ENCODE measurements at regions not wholly inside any gene's neighbourhood (a gene's known extent, or its start where the extent isn't known, plus 50 kb on each side); places are given as distances from the start of the nearest gene placed in this dataset.

- Histone ChIP-seq H3K4me3 (ENCODE audit: low read depth, low read length) (no peak overlapping the region), H3K27ac (no peak overlapping the region), H3K27me3 (replicated peaks) (no peaks in the 10 kb centered on the region), H3K36me3 (replicated peaks) (no peaks in the 10 kb centered on the region)
- no peak for DNase-seq
- no peak for TF ChIP-seq CTCF (IDR thresholded peaks at IDR 0.05; ENCODE audit: low read depth, low read length, missing control alignments)
- in situ Hi-C loops (cut with HindIII; ENCODE audit: low pct_ligation_motif_present, low sequenced_read_pairs): no loop called here
Observed at GRCh38 chr18:64851726-64852125, 702.8 kb upstream of the LINC00305 start.

- no peak for DNase-seq
- in situ Hi-C loops (cut with HindIII; ENCODE audit: low pct_ligation_motif_present, low sequenced_read_pairs): no loop called here
- Histone ChIP-seq H3K27me3 (replicated peaks) (no peaks in the 10 kb centered on the region), H3K4me3 (ENCODE audit: low read depth, low read length) (no peak overlapping the region), H3K36me3 (replicated peaks) (no peaks in the 10 kb centered on the region), H3K27ac (no peak overlapping the region)
- no peak for TF ChIP-seq CTCF (IDR thresholded peaks at IDR 0.05; ENCODE audit: low read depth, low read length, missing control alignments)
Observed at GRCh38 chr18:64850791-64851190, 701.9 kb upstream of the LINC00305 start.

- H3K27ac ChIP-seq: no peak overlapping the region
- in situ Hi-C loops (cut with HindIII; ENCODE audit: low pct_ligation_motif_present, low sequenced_read_pairs): no loop called here
- no peak overlapping the region for H3K4me3 ChIP-seq (ENCODE audit: low read depth, low read length)
- DNase-seq: no peak
- no peak for TF ChIP-seq CTCF (IDR thresholded peaks at IDR 0.05; ENCODE audit: low read depth, low read length, missing control alignments)
- H3K27me3 ChIP-seq (replicated peaks): no peaks in the 10 kb centered on the region
- H3K36me3 ChIP-seq (replicated peaks): no peaks in the 10 kb centered on the region
Observed at GRCh38 chr18:64840911-64841701, 692.2 kb upstream of the LINC00305 start.

- H3K27me3 ChIP-seq (replicated peaks): no peaks in the 10 kb centered on the region
- TF ChIP-seq CTCF (IDR thresholded peaks at IDR 0.05; ENCODE audit: low read depth, low read length, missing control alignments): no peak
- no peaks in the 10 kb centered on the region for H3K36me3 ChIP-seq (replicated peaks)
- in situ Hi-C loops (cut with HindIII; ENCODE audit: low pct_ligation_motif_present, low sequenced_read_pairs): no loop called here
- no peak overlapping the region for H3K27ac ChIP-seq
- no peak for DNase-seq
- no peak overlapping the region for H3K4me3 ChIP-seq (ENCODE audit: low read depth, low read length)
Observed at GRCh38 chr18:64810354-64810753, 661.5 kb upstream of the LINC00305 start.

- TF ChIP-seq CTCF (IDR thresholded peaks at IDR 0.05; ENCODE audit: low read depth, low read length, missing control alignments): no peak
- H3K27ac ChIP-seq: no peak overlapping the region
- in situ Hi-C loops (cut with HindIII; ENCODE audit: low pct_ligation_motif_present, low sequenced_read_pairs): no loop called here
- H3K4me3 ChIP-seq (ENCODE audit: low read depth, low read length): no peak overlapping the region
- no peaks in the 10 kb centered on the region for H3K27me3 ChIP-seq (replicated peaks)
- no peaks in the 10 kb centered on the region for H3K36me3 ChIP-seq (replicated peaks)
- DNase-seq: no peak
Observed at GRCh38 chr18:64809801-64810200, 660.9 kb upstream of the LINC00305 start.

- H3K27ac ChIP-seq: no peak overlapping the region
- H3K4me3 ChIP-seq (ENCODE audit: low read depth, low read length): no peak overlapping the region
- H3K27me3 ChIP-seq (replicated peaks): no peaks in the 10 kb centered on the region
- in situ Hi-C loops (cut with HindIII; ENCODE audit: low pct_ligation_motif_present, low sequenced_read_pairs): no loop called here
- H3K36me3 ChIP-seq (replicated peaks): no peaks in the 10 kb centered on the region
- no peak for TF ChIP-seq CTCF (IDR thresholded peaks at IDR 0.05; ENCODE audit: low read depth, low read length, missing control alignments)
- DNase-seq: no peak
Observed at GRCh38 chr18:64807560-64807959, 658.7 kb upstream of the LINC00305 start.

Measured in brain microvascular endothelial cell (primary cell).